HL-60 (cell line): ENCODE measurements at regions not wholly inside any gene's neighbourhood (a gene's known extent, or its start where the extent isn't known, plus 50 kb on each side); places are given as distances from the start of the nearest gene placed in this dataset.

Source experiments
- DNase-seq, 2 experiments: peaks; one replicate each; pipeline ENCODE4 v3.0.0-alpha.2; 2010 to 2020; ENCODE audit warnings: low read depth in 1 of 2, low spot score in 1 of 2
- H3K27ac ChIP-seq: fragments of 250-450 bp; sonication (Bioruptor Pico); replicated peaks from 2 replicates; pipeline ENCODE4 v1.5.1; 2020; ENCODE audit warnings: mild to moderate bottlenecking, moderate library complexity
- H3K27me3 ChIP-seq: fragments of 250-450 bp; sonication (Bioruptor Pico); 2 replicates; pipeline ENCODE4 v1.5.1; 2021; ENCODE audit warnings: mild to moderate bottlenecking, moderate library complexity; ENCODE audit not compliant: insufficient read depth, poor library complexity, severe bottlenecking
- H3K4me3 ChIP-seq: replicated peaks from 2 replicates; pipeline ENCODE4 v1.5.1; 2011; ENCODE audit warnings: mild to moderate bottlenecking, control low read depth, low read length; ENCODE audit not compliant: insufficient read depth
- CTCF ChIP-seq: IDR thresholded peaks from one replicate; pipeline ENCODE4 v1.5.1; 2011; ENCODE audit warnings: low read length, control low read depth, inconsistent platforms; ENCODE audit not compliant: insufficient read depth
- GABPA ChIP-seq: IDR thresholded peaks from 2 replicates; pipeline ENCODE4 v1.6.1; 2012; ENCODE audit warnings: low read depth
- POLR2AphosphoS5 ChIP-seq: IDR thresholded peaks from 2 replicates; pipeline ENCODE4 v1.6.1; 2012; ENCODE audit warnings: low read depth
- REST ChIP-seq: IDR thresholded peaks from 2 replicates; pipeline ENCODE4 v1.6.1; 2012; ENCODE audit warnings: low read depth; ENCODE audit not compliant: insufficient replicate concordance
- SPI1 ChIP-seq: IDR thresholded peaks from 2 replicates; pipeline ENCODE4 v1.6.1; 2012; ENCODE audit warnings: low read depth, mild to moderate bottlenecking, borderline replicate concordance

GRCh38 chr12:47303207-47303606 lies 223.4 kb upstream of the AMIGO2 start:
- no peak for TF ChIP-seq POLR2AphosphoS5
- TF ChIP-seq REST, result no peak
- no peak for TF ChIP-seq SPI1
- no peak for TF ChIP-seq CTCF
- no peak for TF ChIP-seq GABPA
- Histone ChIP-seq H3K4me3 (no peak overlapping the region), H3K27ac (no peak overlapping the region), H3K27me3 (no peaks in the 10 kb centered on the region)
- no peak for DNase-seq

GRCh38 chr12:47302111-47302671 lies 222.4 kb upstream of the AMIGO2 start:
- Histone ChIP-seq H3K27me3 (no peaks in the 10 kb centered on the region), H3K27ac (no peak overlapping the region), H3K4me3 (no peak overlapping the region)
- DNase-seq, result no peak
- TF ChIP-seq REST (no peak), SPI1 (no peak), POLR2AphosphoS5 (no peak), GABPA (no peak), CTCF (no peak)

GRCh38 chr12:47299586-47299985 lies 219.8 kb upstream of the AMIGO2 start:
- TF ChIP-seq CTCF (no peak), GABPA (no peak), POLR2AphosphoS5 (no peak), SPI1 (no peak), REST (no peak)
- Histone ChIP-seq H3K27ac (no peak overlapping the region), H3K4me3 (no peak overlapping the region), H3K27me3 (no peaks in the 10 kb centered on the region)
- DNase-seq, result no peak
